WI38 (cell line): ENCODE measurements at regions not wholly inside any gene's neighbourhood (a gene's known extent, or its start where the extent isn't known, plus 50 kb on each side); places are given as distances from the start of the nearest gene placed in this dataset.
"Not testable (repeated sequence)": the region's sequence is repeated elsewhere in the genome, so short reads cannot be mapped to it uniquely, and the experiment has no call there.

Experiments used
- H3K4me3 ChIP-seq: 2 replicates; pipeline ENCODE4 v1.5.1; 2011; ENCODE audit warnings: low read depth, mild to moderate bottlenecking, control low read depth, low read length
- TF ChIP-seq, protein P1 (sequence below): IDR thresholded peaks from 2 replicates; pipeline ENCODE4 v1.5.1; 2012; ENCODE audit warnings: low read depth, mild to moderate bottlenecking, control low read depth, low read length

DNA sequence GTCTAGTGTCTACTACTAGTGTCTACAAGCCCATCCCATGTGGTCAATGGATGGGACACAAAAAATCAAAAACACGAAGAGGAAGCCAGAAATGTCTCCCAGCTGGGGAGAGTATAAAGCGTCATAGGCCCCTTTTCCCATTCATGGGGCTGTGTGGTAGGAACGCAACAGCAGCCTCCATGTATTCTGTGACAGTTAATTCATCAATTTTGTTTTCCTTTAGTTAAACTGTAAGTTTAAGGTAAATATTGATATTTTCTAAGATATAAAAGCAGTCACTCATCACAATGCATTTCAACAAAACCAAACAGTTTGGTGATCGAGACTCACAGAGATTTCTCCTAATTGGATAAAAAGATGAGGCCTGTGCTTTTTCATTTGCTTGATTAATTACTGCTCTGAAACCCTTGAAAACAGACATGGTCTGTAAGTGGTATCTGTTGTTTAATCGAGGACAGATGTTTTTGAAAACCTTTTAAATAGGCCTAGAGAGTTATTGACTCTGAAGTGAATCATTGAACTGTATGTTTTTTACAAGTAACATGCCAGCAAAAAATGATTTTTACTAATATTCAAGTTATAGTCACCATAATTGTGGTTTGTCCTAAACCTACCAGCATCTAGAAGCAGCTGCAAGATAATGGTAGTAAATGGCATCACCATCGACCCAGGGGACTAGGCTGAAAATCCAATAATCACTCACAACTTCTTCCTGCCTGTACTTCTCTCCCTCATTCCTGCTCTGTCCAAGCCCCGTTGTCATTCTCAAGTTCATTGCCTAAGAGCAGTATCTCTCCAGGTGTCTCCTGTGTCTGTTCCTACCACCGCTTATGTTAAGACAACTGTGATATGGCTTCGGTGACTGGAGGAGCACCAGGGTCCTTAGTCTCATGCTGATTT is 87.7 kb upstream of the SHISA3 start:
- TF ChIP-seq, protein P1, sequence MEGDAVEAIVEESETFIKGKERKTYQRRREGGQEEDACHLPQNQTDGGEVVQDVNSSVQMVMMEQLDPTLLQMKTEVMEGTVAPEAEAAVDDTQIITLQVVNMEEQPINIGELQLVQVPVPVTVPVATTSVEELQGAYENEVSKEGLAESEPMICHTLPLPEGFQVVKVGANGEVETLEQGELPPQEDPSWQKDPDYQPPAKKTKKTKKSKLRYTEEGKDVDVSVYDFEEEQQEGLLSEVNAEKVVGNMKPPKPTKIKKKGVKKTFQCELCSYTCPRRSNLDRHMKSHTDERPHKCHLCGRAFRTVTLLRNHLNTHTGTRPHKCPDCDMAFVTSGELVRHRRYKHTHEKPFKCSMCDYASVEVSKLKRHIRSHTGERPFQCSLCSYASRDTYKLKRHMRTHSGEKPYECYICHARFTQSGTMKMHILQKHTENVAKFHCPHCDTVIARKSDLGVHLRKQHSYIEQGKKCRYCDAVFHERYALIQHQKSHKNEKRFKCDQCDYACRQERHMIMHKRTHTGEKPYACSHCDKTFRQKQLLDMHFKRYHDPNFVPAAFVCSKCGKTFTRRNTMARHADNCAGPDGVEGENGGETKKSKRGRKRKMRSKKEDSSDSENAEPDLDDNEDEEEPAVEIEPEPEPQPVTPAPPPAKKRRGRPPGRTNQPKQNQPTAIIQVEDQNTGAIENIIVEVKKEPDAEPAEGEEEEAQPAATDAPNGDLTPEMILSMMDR: no peak
- no peak overlapping the region for H3K4me3 ChIP-seq

DNA sequence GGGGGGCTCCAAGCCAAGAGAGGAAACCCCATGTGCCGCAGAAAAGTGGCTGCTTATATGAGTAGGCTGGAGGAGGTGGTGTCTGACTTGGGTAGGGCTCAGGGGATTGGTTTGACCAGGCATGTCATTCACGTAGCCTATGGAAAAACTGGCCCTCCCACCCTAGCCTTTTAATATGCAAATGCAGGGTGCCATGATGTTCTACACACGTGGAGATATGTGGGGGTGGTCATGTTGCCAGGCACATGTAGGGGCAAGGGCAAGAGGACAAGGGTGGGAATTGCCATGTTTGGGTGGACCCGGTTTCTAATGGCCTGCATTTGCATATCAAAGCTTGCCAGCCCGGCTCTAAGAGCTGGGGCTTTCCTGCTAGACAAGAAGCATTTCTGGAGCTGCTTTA is 86.9 kb upstream of the SHISA3 start:
- TF ChIP-seq, protein P1: no peak

DNA sequence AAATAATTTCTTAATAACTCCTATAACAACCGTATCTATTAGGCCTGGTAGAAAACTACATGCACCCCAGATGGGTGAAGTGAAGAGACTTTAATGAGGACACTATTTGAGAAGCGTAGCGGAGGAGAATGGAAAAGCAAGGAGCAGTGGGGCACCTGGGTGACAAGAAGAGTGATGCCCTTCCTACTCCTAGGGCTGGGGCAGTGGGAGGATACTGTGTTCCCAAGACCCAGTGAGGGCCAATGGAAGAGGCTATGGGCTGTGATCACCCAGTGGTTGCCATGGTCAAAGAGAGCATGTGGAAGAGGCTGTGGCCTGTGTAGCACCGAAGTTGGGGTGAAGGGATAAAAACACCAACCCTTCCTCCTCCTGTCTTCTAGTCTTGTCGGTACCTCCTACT is 86.5 kb upstream of the SHISA3 start:
- TF ChIP-seq, protein P1: no peak
- no peak overlapping the region for H3K4me3 ChIP-seq

More for the DNA sequence above, 86.9 kb upstream of the SHISA3 start:
- H3K4me3 ChIP-seq: no peak overlapping the region

DNA sequence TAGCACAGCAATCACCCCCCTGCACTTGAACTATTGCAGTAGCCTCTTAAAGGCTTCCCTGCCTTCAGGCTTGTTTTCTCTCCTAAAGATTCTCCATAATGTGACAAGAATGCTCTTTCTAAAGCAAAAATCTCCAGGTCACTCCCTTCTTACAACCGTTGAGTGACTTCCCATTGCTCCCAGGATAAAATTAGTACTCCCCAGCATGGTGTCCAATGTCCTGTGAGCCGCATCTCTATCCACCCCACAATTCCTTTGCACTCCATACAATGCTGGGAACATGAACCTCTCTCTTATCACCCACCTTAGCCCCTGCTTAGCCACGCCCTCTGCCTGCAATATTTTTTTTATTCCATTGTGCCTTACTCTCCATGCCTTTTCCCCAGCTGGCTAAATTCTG is 85.7 kb upstream of the SHISA3 start:
- TF ChIP-seq, protein P1: no peak
- no peak overlapping the region for H3K4me3 ChIP-seq

DNA sequence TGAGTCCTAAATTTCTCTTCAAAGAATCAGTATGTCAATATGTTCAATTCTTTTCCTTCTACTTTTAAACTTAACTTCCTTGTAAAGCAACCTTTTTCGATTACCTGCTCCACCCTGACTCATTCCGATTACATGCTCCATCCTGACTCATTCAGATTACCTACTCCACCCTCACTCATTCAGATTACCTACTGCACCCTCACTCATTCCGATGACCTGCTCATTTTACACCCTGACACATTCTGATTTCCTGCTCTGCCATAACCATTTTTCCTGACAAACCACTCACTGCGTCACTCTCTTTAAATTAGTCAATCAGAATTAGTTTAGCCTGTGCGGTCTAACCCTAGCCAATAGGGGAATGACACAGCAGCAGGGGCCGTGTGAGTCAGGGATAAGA is 83.9 kb upstream of the SHISA3 start:
- H3K4me3 ChIP-seq: not testable (repeated sequence)

DNA sequence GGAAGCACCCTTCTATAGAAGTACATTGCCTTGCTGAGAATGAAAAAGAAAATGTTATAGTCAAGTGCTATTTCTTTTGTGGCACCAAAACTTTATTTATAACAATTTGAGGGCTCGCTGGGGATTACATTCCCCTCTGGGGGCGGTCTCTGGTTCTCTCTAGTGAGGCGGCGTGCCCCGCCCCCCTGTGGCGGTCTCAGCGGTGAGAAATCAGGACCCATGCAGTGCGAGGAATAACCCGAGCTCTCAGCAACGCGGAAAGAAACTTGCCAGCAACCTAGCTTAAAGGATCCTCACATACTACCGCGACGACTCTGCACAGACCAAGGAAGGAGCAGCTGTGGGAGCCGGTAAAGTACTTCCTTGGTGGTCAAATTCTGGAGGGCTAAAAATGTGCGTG is 83.4 kb upstream of the SHISA3 start:
- H3K4me3 ChIP-seq: no peak overlapping the region
- TF ChIP-seq, protein P1: no peak

DNA sequence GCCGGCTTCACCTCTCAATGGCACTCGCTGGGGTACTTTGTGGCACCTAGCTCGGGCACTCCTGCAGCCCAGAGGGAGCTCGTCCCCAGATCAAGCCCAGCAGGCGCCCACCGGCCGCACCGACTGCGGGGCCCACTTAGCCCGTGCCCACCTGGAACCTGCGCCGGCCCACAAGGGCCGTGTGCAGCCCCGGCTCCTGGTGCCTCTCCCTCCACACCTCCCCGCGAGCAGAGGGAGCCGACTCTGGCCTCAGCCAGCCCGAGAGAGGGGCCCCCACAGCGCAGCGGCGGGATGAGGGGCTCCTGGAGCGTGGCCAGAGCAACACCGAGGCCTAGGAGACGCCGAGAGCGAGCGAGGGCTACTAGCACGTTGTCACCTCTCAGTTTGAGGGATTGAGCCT is 82.1 kb upstream of the SHISA3 start:
- TF ChIP-seq, protein P1: no peak
- no peak overlapping the region for H3K4me3 ChIP-seq

DNA sequence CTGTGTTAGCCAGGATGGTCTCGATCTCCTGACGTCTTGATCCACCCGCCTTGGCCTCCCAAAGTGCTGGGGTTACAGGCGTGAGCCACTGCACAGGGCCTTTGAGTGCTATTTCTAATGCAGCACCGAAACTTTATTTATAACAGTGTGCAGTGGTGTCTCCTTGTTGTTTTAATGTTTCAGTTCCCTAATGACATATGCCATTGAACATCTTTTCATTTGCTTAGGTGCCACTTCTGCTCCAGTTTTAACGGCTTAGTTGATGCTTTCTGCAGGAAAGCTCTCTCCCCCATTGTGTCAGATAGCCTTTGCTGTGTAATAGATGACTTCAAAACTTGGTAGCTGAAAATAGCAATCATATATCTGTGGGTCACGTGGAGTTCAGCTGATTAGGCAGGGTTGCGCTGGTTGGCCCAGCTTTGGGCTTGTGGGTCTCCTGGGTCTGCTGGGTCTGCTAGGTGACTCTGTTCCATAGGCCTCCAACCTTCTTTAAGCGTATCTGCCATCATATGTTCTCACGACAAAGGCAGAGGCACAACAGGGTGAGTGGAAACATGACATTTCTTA is 76.4 kb upstream of the SHISA3 start:
- H3K4me3 ChIP-seq: no peak overlapping the region
- TF ChIP-seq, protein P1: no peak
